GM10266 (cell line): ENCODE measurements at regions not wholly inside any gene's neighbourhood (a gene's known extent, or its start where the extent isn't known, plus 50 kb on each side); places are given as distances from the start of the nearest gene placed in this dataset.

Experiments used
- DNase-seq: peaks from one replicate; pipeline ENCODE4 v3.0.0; 2012; ENCODE audit errors: extremely low spot score
- TF ChIP-seq, protein P1 (sequence below): IDR thresholded peaks from 2 replicates; pipeline ENCODE4 v1.5.1; 2012; ENCODE audit warnings: mild to moderate bottlenecking, low read depth; ENCODE audit not compliant: control insufficient read depth, insufficient read depth; ENCODE audit errors: missing control alignments

- DNase-seq: no peak
- TF ChIP-seq, protein P1, sequence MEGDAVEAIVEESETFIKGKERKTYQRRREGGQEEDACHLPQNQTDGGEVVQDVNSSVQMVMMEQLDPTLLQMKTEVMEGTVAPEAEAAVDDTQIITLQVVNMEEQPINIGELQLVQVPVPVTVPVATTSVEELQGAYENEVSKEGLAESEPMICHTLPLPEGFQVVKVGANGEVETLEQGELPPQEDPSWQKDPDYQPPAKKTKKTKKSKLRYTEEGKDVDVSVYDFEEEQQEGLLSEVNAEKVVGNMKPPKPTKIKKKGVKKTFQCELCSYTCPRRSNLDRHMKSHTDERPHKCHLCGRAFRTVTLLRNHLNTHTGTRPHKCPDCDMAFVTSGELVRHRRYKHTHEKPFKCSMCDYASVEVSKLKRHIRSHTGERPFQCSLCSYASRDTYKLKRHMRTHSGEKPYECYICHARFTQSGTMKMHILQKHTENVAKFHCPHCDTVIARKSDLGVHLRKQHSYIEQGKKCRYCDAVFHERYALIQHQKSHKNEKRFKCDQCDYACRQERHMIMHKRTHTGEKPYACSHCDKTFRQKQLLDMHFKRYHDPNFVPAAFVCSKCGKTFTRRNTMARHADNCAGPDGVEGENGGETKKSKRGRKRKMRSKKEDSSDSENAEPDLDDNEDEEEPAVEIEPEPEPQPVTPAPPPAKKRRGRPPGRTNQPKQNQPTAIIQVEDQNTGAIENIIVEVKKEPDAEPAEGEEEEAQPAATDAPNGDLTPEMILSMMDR: no peak
These were observed 293.5 kb downstream of the MN1 start for GRCh38 chr22:27507935-27508526.

GRCh38 chr22:27509132-27509920 is 292.2 kb downstream of the MN1 start:
- no peak for DNase-seq
- TF ChIP-seq, protein P1: no peak

DNA sequence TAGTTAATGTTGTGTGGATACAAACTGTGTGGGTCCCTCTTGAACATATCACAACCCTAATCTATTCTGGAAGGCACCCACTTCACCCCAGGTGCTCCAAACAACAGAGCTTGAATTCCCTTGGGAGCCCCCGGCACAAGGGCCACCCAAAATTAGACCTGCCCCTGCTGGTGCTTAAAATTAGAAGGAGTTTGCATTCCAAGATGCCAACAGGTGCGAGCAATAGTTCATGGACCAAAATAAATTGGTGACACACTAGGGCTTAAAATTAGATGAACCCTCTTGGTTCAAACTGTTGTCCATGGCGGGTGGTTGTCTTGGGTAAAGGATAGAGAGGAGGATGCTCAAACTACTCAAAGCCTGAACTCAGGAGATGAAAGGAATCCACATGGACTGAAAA is 291.5 kb downstream of the MN1 start:
- TF ChIP-seq, protein P1: no peak
- no peak for DNase-seq

GRCh38 chr22:27512283-27512761 is 289.2 kb downstream of the MN1 start:
- DNase-seq: no peak

DNA sequence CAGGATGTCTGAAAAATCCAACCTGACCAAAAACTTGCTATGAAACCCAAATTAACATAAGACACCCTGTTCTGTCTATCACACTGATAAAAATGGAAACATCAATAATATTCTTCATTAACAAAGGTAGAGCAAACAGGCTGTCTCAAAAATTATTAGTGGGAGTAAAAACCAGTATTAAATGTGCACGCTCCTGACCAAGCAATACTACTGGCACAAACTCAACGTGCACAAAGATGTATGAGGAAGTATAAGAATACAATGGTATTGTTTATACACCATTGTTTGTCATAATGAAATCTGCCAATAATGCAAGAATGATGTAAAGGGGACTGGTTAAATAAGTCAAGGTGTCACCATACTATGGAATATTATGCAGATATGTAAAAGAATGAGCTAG is 288.5 kb downstream of the MN1 start:
- no peak for DNase-seq

More at GRCh38 chr22:27512283-27512761, 289.2 kb downstream of the MN1 start:
- TF ChIP-seq, protein P1: no peak

GRCh38 chr22:27514601-27515523 is 286.7 kb downstream of the MN1 start:
- DNase-seq: no peak
- TF ChIP-seq, protein P1: no peak

More for the DNA sequence above, 288.5 kb downstream of the MN1 start:
- TF ChIP-seq, protein P1: no peak
